Suprapubic skin (tissue), 4 donors: ENCODE measurements at regions not wholly inside any gene's neighbourhood (a gene's known extent, or its start where the extent isn't known, plus 50 kb on each side); places are given as distances from the start of the nearest gene placed in this dataset.
A peak's percentile ranks its signal among the peaks of the same experiment; 100 is the strongest.

ENCODE experiments used
- DNase-seq, 2 donors: peaks; one replicate each; pipeline ENCODE4 v3.0.0-alpha.2; 2019; ENCODE audit warnings: low spot score in 2 of 2
- H3K27ac ChIP-seq: fragments of 200-600 bp; sonication (generic); one replicate; pipeline ENCODE4 v1.5.1; 2019
- H3K27me3 ChIP-seq: fragments of 200-600 bp; sonication (generic); one replicate; pipeline ENCODE4 v1.5.1; 2019
- H3K36me3 ChIP-seq: fragments of 200-600 bp; sonication (generic); one replicate; pipeline ENCODE4 v1.5.1; 2019
- H3K4me1 ChIP-seq: fragments of 200-600 bp; sonication (generic); one replicate; pipeline ENCODE4 v1.5.1; 2019
- H3K4me3 ChIP-seq: fragments of 200-600 bp; sonication (generic); one replicate; pipeline ENCODE4 v1.5.1; 2019; ENCODE audit warnings: mild to moderate bottlenecking
- H3K9me3 ChIP-seq: fragments of 200-600 bp; sonication (generic); one replicate; pipeline ENCODE4 v1.5.1; 2019
- CTCF ChIP-seq, 2 donors: fragments of 200-600 bp in 1 of 2; fragments of 450-650 bp in 1 of 2; sonication (generic) in 1 of 2; IDR thresholded peaks; one replicate each; pipeline ENCODE4 v1.5.1; 2016 to 2019; ENCODE audit warnings: antibody characterized with exemption in 2 of 2, mild to moderate bottlenecking in 1 of 2, moderate library complexity in 1 of 2
- EP300 ChIP-seq: sonication (generic); formaldehyde crosslinking; IDR thresholded peaks from one replicate; pipeline ENCODE4 v1.6.1; 2017; ENCODE audit warnings: antibody characterized with exemption
- POLR2A ChIP-seq, 2 donors: fragments of 450-650 bp; IDR thresholded peaks; one replicate each; pipeline ENCODE4 v1.6.1; 2017; ENCODE audit warnings: antibody characterized with exemption in 2 of 2, mild to moderate bottlenecking in 2 of 2, moderate library complexity in 2 of 2
- POLR2AphosphoS5 ChIP-seq, 3 donors: sonication (generic); formaldehyde crosslinking; IDR thresholded peaks; one replicate each; pipeline ENCODE4 v1.6.1; 2017; ENCODE audit warnings: antibody characterized with exemption in 3 of 3
- WGBS: methylation state at CpG from one replicate; pipeline ENCODE4 v1.1.5; 2018; 5-methylcytosine and 5-hydroxymethylcytosine counted together

- 57% methylated on average over 7 of the region's 11 CpGs for WGBS
- Histone ChIP-seq H3K9me3 (no peaks in the 10 kb centered on the region), H3K36me3 (no peaks in the 10 kb centered on the region), H3K4me3 (no peak overlapping the region), H3K4me1 (peaks cover 46% of the 10 kb centered on the region), H3K27me3 (no peaks in the 10 kb centered on the region), H3K27ac (peak overlapping the region; percentile 15)
- no peak for DNase-seq
- TF ChIP-seq CTCF (IDR thresholded peaks at IDR 0.05) (no peak), EP300 (no peak), POLR2A (IDR thresholded peaks at IDR 0.05) (no peak), POLR2AphosphoS5 (IDR thresholded peaks at IDR 0.05) (no peak)
These were observed 59.1 kb downstream of the CEBPB start for GRCh38 chr20:50249447-50250388.

GRCh38 chr20:50250679-50251382 lies 60.2 kb downstream of the CEBPB start:
- H3K9me3 ChIP-seq: no peaks in the 10 kb centered on the region
- H3K27ac ChIP-seq: no peak overlapping the region
- no peak overlapping the region for H3K4me3 ChIP-seq
- H3K27me3 ChIP-seq: no peaks in the 10 kb centered on the region
- WGBS: 85% methylated on average over 6 of the region's 15 CpGs
- H3K36me3 ChIP-seq: no peaks in the 10 kb centered on the region
- TF ChIP-seq POLR2A (IDR thresholded peaks at IDR 0.05) (no peak), CTCF (IDR thresholded peaks at IDR 0.05) (no peak), POLR2AphosphoS5 (IDR thresholded peaks at IDR 0.05) (no peak), EP300 (no peak)
- peaks cover 38% of the 10 kb centered on the region for H3K4me1 ChIP-seq
- no peak for DNase-seq

- no peaks in the 10 kb centered on the region for H3K36me3 ChIP-seq
- no peak overlapping the region for H3K4me3 ChIP-seq
- no peak for TF ChIP-seq EP300
- H3K27me3 ChIP-seq: no peaks in the 10 kb centered on the region
- 87% methylated on average over 10 of the region's 11 CpGs for WGBS
- no peaks in the 10 kb centered on the region for H3K9me3 ChIP-seq
- H3K27ac ChIP-seq: no peak overlapping the region
- H3K4me1 ChIP-seq: peaks cover 34% of the 10 kb centered on the region
- no peak for DNase-seq
These were observed 60.7 kb downstream of the CEBPB start for GRCh38 chr20:50251383-50251748.

GRCh38 chr20:50251992-50252511 lies 61.4 kb downstream of the CEBPB start:
- H3K4me1 ChIP-seq: peaks cover 27% of the 10 kb centered on the region
- H3K27me3 ChIP-seq: no peaks in the 10 kb centered on the region
- no peak for DNase-seq
- TF ChIP-seq EP300 (no peak), CTCF (IDR thresholded peaks at IDR 0.05) (no peak), POLR2AphosphoS5 (IDR thresholded peaks at IDR 0.05) (no peak), POLR2A (IDR thresholded peaks at IDR 0.05) (no peak)
- no peaks in the 10 kb centered on the region for H3K36me3 ChIP-seq
- no peaks in the 10 kb centered on the region for H3K9me3 ChIP-seq
- WGBS: 74% methylated on average over 7 of the region's 7 CpGs
- H3K27ac ChIP-seq: no peak overlapping the region
- no peak overlapping the region for H3K4me3 ChIP-seq

- Histone ChIP-seq H3K4me1 (peaks cover 21% of the 10 kb centered on the region), H3K27ac (no peak overlapping the region), H3K9me3 (no peaks in the 10 kb centered on the region), H3K36me3 (no peaks in the 10 kb centered on the region), H3K4me3 (no peak overlapping the region), H3K27me3 (no peaks in the 10 kb centered on the region)
- no peak for DNase-seq
- 86% methylated on average over 7 of the region's 7 CpGs for WGBS
- no peak for TF ChIP-seq POLR2AphosphoS5 (IDR thresholded peaks at IDR 0.05)
- TF ChIP-seq CTCF (IDR thresholded peaks at IDR 0.05): no peak
- TF ChIP-seq EP300: no peak
- no peak for TF ChIP-seq POLR2A (IDR thresholded peaks at IDR 0.05)
These were observed 62.1 kb downstream of the CEBPB start for GRCh38 chr20:50252701-50253100.
